ENCODE measurements at regions not wholly inside any gene's neighbourhood (a gene's known extent, or its start where the extent isn't known, plus 50 kb on each side); places are given as distances from the start of the nearest gene placed in this dataset.
"Not testable (repeated sequence)": the region's sequence is repeated elsewhere in the genome, so short reads cannot be mapped to it uniquely, and the experiment has no call there.

DNA sequence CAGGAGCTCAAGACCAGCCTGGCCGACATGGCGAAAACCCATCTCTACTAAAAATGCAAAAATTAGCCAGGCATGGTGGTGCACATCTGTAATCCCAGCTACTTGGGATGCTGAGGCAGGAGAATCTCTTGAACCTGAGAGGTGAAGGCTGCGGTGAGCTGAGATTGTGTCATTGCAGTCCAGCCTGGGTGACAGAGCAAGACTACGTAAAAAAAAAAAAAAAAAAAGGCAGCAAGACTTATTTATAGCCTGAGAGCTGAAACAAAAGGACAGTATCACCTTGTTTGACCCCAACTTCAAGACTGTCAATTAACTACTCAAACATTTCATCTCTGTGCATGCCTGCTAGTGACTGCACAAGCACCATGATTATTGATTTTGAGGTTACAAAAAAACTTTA, 478.9 kb upstream of the GBE1 start:
- no peak for DNase-seq

GRCh38 chr3:82236257-82236656, 474.8 kb upstream of the GBE1 start:
- DNase-seq: no peak

DNA sequence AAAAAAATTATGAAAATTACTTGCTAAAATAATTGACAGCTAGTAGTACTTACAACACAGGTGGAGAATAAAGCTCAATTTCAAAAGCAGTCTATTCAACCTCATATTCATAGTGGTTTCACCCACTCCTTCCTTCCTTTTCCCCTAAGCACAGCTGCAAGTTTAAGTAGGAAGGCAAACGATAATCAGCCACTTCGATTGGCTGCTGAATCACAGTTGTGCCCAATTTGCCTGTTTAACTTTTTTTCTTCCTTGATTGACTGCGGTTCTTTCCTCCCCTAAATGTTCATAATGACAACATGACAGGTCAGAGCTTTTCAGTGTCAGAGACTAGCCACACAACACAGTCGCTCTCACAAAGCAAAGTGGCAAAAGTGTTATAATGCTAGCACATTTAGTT, 468.0 kb upstream of the GBE1 start:
- DNase-seq: no peak

DNA sequence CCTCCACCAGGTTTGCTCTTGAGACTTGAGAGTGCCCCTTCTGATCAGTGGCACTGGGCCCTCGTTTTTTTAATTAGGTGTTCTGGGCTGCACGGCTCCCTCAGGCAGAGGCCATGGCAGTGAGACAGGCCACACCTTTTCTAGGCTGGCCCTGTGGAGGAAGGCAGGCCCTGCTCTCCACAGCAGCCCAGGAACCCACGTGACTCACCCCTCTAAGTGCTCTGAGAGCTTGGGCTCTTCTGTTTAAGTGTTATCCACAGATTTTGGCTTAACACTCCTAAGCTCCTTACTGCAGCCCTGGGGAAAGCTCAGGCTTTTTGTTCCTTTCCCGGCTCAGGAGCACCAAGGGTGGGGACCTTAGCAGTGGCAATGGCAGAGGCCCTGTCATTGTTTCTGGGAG, 463.2 kb upstream of the GBE1 start:
- no peak for DNase-seq

- no peak for DNase-seq
Measured at GRCh38 chr3:82222401-82222800, 461.0 kb upstream of the GBE1 start.

GRCh38 chr3:82217571-82217970, 456.1 kb upstream of the GBE1 start:
- no peak for DNase-seq

GRCh38 chr3:82208002-82208710, 446.7 kb upstream of the GBE1 start:
- DNase-seq: no peak

- no peak for DNase-seq
Measured at GRCh38 chr3:82202269-82202668, 440.8 kb upstream of the GBE1 start.

DNA sequence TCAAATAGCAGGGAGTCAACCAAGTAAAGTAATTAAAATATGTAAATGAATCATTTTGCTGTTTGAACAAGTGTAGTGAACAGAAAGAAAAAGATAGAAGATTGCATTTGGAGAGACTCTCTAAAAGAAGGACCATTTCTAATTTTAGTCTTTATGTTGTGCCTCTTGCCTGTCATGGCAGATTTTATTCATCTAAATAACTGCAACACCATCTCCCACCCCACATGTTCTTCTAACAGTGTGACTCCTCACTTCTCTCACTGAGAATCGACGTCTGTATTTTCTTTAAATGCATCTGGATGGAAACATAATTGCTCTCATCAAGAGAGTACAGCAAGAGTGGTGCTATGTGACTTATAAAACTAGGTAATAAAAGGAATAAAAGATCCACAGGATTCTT, 439.9 kb upstream of the GBE1 start:
- no peak for DNase-seq

GRCh38 chr3:82198009-82198408, 436.6 kb upstream of the GBE1 start:
- no peak for DNase-seq

- no peak for DNase-seq
Measured at GRCh38 chr3:82196645-82197044, 435.2 kb upstream of the GBE1 start.

DNA sequence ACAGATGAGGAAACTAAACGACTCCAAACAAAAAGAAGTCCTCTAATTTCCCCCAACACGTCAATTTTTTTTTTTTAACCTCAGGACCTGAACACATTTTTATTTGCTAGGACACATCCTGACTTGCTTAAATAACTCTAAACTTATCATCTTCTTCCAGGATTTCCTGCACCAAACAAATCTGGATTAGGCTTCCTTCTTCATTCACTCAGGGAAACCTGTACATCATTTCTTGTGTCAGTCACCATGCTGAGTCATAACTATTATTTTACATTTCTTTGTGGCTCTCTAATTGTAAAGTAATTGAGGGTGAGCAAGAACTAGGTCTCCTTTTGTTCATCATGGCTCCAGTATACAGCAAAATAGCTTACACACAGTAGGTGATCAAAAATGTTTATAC, 433.4 kb upstream of the GBE1 start:
- no peak for DNase-seq

DNA sequence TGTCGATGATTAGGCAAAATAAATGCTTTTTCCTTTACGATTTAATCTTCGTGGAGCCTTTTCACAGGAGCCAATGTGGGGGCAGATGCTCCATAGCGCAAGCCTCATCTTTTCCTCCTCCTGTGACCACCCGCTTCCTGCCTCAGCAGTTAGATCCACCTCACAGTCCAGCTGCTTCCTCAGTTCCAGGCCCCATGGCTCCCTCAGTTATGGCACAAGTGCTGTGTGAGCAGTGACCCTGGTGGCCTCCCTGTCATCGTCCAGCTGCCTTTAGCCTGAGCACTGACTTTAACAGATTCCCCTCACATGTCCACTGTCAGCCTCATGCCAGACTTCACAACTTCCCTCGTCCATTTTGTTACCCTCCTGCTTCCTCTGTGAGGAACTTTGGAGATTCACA, 424.6 kb upstream of the GBE1 start:
- DNase-seq: no peak

DNA sequence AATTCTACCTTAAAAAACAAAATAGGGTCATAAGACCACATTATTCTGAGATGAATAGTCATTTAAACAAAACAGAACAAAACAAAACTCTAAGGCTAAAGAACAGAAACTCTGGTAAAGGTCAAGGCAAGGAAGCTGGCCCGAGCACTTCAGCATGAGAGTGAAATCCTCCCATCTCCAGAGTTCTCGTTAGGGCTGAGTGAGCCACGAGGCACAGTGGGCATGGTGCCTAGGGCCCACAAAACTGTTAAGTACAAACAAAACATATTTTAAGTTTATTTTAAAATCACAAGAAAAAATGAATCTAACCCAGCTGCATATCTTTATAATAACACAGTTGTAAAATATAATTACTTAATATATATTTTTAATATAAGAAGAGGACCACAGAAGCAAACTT, 417.8 kb upstream of the GBE1 start:
- DNase-seq: no peak

GRCh38 chr3:82178291-82178690, 416.8 kb upstream of the GBE1 start:
- DNase-seq: no peak

DNA sequence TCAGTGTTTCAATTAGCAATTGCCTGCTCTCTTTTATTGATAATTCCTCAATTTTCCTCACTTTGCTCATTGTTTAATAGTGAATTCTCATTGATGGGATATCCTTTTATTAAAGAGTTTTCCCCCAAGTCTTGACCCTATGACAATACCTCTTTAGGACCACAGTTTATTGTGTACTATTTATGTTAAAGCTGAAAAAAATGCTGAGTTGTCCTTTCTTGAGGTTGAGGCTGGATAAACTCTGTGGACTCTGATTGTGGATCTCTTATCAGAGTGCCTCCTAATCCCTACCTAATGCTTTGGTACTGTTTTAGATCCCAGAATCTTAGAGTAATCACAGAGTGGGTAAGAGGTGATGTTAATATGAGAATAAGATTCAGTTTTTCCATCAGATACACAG, 416.3 kb upstream of the GBE1 start:
- DNase-seq: no peak

DNA sequence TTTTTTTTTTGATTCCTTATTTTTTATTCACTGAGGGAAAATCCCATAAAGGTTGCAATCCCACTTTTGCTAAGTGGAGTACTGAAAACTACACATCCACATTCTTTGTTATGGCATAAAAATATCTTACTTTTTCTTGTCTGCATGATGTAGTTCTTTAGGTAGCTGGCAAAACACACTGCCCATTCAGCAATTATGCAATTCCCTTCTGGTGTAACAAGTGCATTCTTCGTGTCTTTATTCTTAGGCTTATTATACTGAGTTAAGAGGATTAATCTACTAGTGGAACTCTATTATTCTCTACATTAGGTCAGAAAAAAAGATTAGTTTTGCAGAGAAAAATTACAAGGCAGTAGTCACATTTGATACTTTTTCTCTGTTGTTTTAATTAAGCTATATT, 403.8 kb upstream of the GBE1 start:
- DNase-seq: no peak

- no peak for DNase-seq
Measured at GRCh38 chr3:82163907-82164520, 402.6 kb upstream of the GBE1 start.

- DNase-seq: no peak
Measured at GRCh38 chr3:82157952-82158351, 396.5 kb upstream of the GBE1 start.

GRCh38 chr3:82153892-82154291, 392.4 kb upstream of the GBE1 start:
- not testable (repeated sequence) for DNase-seq

- DNase-seq: no peak
Measured at GRCh38 chr3:82145742-82146141, 384.3 kb upstream of the GBE1 start.

DNA sequence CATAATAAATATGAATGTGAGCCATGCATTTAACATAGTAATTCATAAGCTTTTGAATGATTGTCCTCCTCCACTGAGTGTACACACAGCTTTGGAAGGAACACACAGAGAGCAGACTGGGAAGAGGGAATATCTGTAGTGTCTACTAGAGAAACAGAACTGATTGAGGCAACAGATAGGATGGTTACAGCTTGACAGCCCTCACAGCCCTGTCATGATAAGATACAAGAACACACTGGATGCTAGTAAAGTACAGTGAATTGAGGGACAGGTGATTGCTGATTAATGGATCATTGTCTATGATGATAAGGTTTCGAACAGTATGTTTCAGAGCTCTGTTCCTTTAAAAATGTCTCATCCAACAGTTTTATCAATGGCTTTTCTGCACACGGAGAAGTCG, 383.4 kb upstream of the GBE1 start:
- DNase-seq: no peak

- no peak for DNase-seq
Measured at GRCh38 chr3:82143661-82144412, 382.4 kb upstream of the GBE1 start.

- no peak for DNase-seq
Measured at GRCh38 chr3:82141592-82141991, 380.1 kb upstream of the GBE1 start.
